ENCODE measurements at regions not wholly inside any gene's neighbourhood (a gene's known extent, or its start where the extent isn't known, plus 50 kb on each side); places are given as distances from the start of the nearest gene placed in this dataset.
"Not testable (repeated sequence)": the region's sequence is repeated elsewhere in the genome, so short reads cannot be mapped to it uniquely, and the experiment has no call there.

GRCh38 chr5:135154961-135155360 is 120.9 kb upstream of the PITX1 start:
- no peak for DNase-seq

- no peak for DNase-seq
Measured at GRCh38 chr5:135154197-135154596, 120.2 kb upstream of the PITX1 start.

- no peak for DNase-seq
Measured at GRCh38 chr5:135153661-135154060, 119.6 kb upstream of the PITX1 start.

- no peak for DNase-seq
Measured at GRCh38 chr5:135153259-135153658, 119.2 kb upstream of the PITX1 start.

- not testable (repeated sequence) for DNase-seq
Measured at GRCh38 chr5:135151660-135152059, 117.6 kb upstream of the PITX1 start.

GRCh38 chr5:135151256-135151655 is 117.2 kb upstream of the PITX1 start:
- no peak for DNase-seq

- no peak for DNase-seq
Measured at GRCh38 chr5:135150767-135151166, 116.7 kb upstream of the PITX1 start.

GRCh38 chr5:135149956-135150723 is 116.1 kb upstream of the PITX1 start:
- no peak for DNase-seq

GRCh38 chr5:135149229-135149955 is 115.4 kb upstream of the PITX1 start:
- no peak for DNase-seq

- DNase-seq, result no peak
Measured at GRCh38 chr5:135147294-135148090, 113.5 kb upstream of the PITX1 start.

GRCh38 chr5:135145985-135146384 is 112.0 kb upstream of the PITX1 start:
- DNase-seq, result no peak

GRCh38 chr5:135143682-135144081 is 109.7 kb upstream of the PITX1 start:
- DNase-seq, result not testable (repeated sequence)

- no peak for DNase-seq
Measured at GRCh38 chr5:135141303-135142268, 107.6 kb upstream of the PITX1 start.

- DNase-seq, result no peak
Measured at GRCh38 chr5:135140446-135141204, 106.6 kb upstream of the PITX1 start.

GRCh38 chr5:135139381-135140134 is 105.5 kb upstream of the PITX1 start:
- no peak for DNase-seq

- no peak for DNase-seq
Measured at GRCh38 chr5:135138116-135138850, 104.3 kb upstream of the PITX1 start.

GRCh38 chr5:135137146-135137915 is 103.3 kb upstream of the PITX1 start:
- DNase-seq, result no peak

GRCh38 chr5:135136546-135136945 is 102.5 kb upstream of the PITX1 start:
- DNase-seq, result no peak

GRCh38 chr5:135135530-135136226 is 101.7 kb upstream of the PITX1 start:
- no peak for DNase-seq

Data from stimulated activated CD8-positive, alpha-beta memory T cell treated with anti-CD3 and anti-CD28 coated beads, Interleukin-4, amount 100 ng/mL, for 48 hours (primary cell).